ENCODE measurements at regions not wholly inside any gene's neighbourhood (a gene's known extent, or its start where the extent isn't known, plus 50 kb on each side); places are given as distances from the start of the nearest gene placed in this dataset.

GRCh38 chr7:10797157-10797556 is 176.5 kb upstream of the PHF14 start:
- TF ChIP-seq CTCF (IDR thresholded peaks at IDR 0.05) (no peak), EZH2phosphoT487 (IDR thresholded peaks at IDR 0.05) (no peak)
